IMR-90 (cell line): ENCODE measurements at regions not wholly inside any gene's neighbourhood (a gene's known extent, or its start where the extent isn't known, plus 50 kb on each side); places are given as distances from the start of the nearest gene placed in this dataset.

Source experiments
- ATAC-seq: fragments of 200-7000 bp; cut with Tn5 transposase; 2 replicates; pipeline ENCODE4 v1.9.1; 2020; ENCODE audit warnings: low read depth, mild to moderate bottlenecking, moderate library complexity
- BruUV-seq: library from RNA; stranded (reverse); fragments of 400-500 nt; replicated peaks from 2 replicates; lab custom pipeline; 2021; lab: Mats Ljungman, UMichigan
- CTCF ChIA-PET: fragments of 300-600 bp; formaldehyde crosslinking; extraction: SDS; loops from one replicate; lab custom pipeline; 2021; ENCODE audit warnings: antibody characterized with exemption; lab: Yijun Ruan, JAX
- POLR2A ChIA-PET: fragments of 300-600 bp; sonication (Branson Sonifier 250); formaldehyde crosslinking; loops from one replicate; lab custom pipeline; 2022; ENCODE audit warnings: antibody characterized with exemption; ENCODE audit not compliant: unreplicated experiment; lab: Charles Lee
- DNase-seq: peaks from one replicate; pipeline ENCODE4 v3.0.0; 2013
- H2AFZ ChIP-seq: replicated peaks from 2 replicates; pipeline ENCODE3; 2013; ENCODE audit warnings: low read length, mild to moderate bottlenecking; ENCODE audit not compliant: poor library complexity
- H2AK5ac ChIP-seq: 2 replicates; pipeline ENCODE4 v1.6.1; 2013; ENCODE audit warnings: low read depth, low read length, inconsistent platforms
- H2AK9ac ChIP-seq: replicated peaks from 2 replicates; pipeline ENCODE3; 2013; ENCODE audit warnings: mild to moderate bottlenecking, low read depth, low read length, moderate library complexity; ENCODE audit not compliant: poor library complexity
- H2BK120ac ChIP-seq: 2 replicates; pipeline ENCODE4 v1.6.1; 2013; ENCODE audit warnings: low read depth, low read length, inconsistent platforms
- H2BK15ac ChIP-seq: 3 replicates; pipeline ENCODE4 v1.6.1; 2013; ENCODE audit warnings: low read depth, low read length, inconsistent platforms
- H2BK20ac ChIP-seq: 2 replicates; pipeline ENCODE4 v1.6.1; 2013; ENCODE audit warnings: low read depth, mild to moderate bottlenecking, inconsistent platforms, low read length, moderate library complexity
- H2BK5ac ChIP-seq: 2 replicates; pipeline ENCODE4 v1.6.1; 2013; ENCODE audit warnings: mild to moderate bottlenecking, low read depth, low read length, inconsistent platforms; ENCODE audit not compliant: poor library complexity, severe bottlenecking
- H3K14ac ChIP-seq: replicated peaks from 2 replicates; pipeline ENCODE4 v1.6.1; 2013; ENCODE audit warnings: low read depth, low read length, inconsistent platforms
- H3K18ac ChIP-seq: 2 replicates; pipeline ENCODE4 v1.6.1; 2013; ENCODE audit warnings: low read depth, low read length, control low read depth
- H3K23ac ChIP-seq: 2 replicates; pipeline ENCODE4 v1.6.1; 2013; ENCODE audit warnings: low read depth, low read length, inconsistent platforms
- H3K27ac ChIP-seq: 2 replicates; pipeline ENCODE4 v1.5.1; 2013; ENCODE audit warnings: mild to moderate bottlenecking, control low read depth, low read length; ENCODE audit not compliant: insufficient read depth
- H3K27me3 ChIP-seq: 2 replicates; pipeline ENCODE4 v1.6.1; 2013; ENCODE audit warnings: low read length; ENCODE audit not compliant: control insufficient read depth, insufficient read depth
- H3K36me3 ChIP-seq: 2 replicates; pipeline ENCODE4 v1.6.1; 2013; ENCODE audit warnings: low read length, mixed read lengths; ENCODE audit not compliant: control insufficient read depth, insufficient read depth
- H3K4ac ChIP-seq: 2 replicates; pipeline ENCODE4 v1.6.1; 2013; ENCODE audit warnings: low read depth, low read length, inconsistent platforms
- H3K4me1 ChIP-seq: 2 replicates; pipeline ENCODE4 v1.6.1; 2013; ENCODE audit warnings: low read length, mixed read lengths; ENCODE audit not compliant: control insufficient read depth, insufficient read depth
- H3K4me2 ChIP-seq: 2 replicates; pipeline ENCODE4 v1.6.1; 2013; ENCODE audit warnings: low read depth, mild to moderate bottlenecking, control low read depth, low read length, moderate library complexity
- H3K4me3 ChIP-seq: 2 replicates; pipeline ENCODE4 v1.5.1; 2013; ENCODE audit warnings: low read depth, mild to moderate bottlenecking, control low read depth, low read length, moderate library complexity; ENCODE audit not compliant: insufficient read depth
- H3K56ac ChIP-seq: 2 replicates; pipeline ENCODE4 v1.6.1; 2013; ENCODE audit warnings: low read length, inconsistent platforms; ENCODE audit not compliant: insufficient read depth; ENCODE audit errors: extremely low read depth
- H3K79me1 ChIP-seq, 2 experiments: 2 replicates each; pipeline ENCODE4 v1.6.1; 2013; ENCODE audit warnings: low read length in 2 of 2, inconsistent platforms in 1 of 2, low read depth in 1 of 2
- H3K9ac ChIP-seq: 2 replicates; pipeline ENCODE4 v1.6.1; 2013; ENCODE audit warnings: low read depth, low read length, control low read depth
- H3K9me1 ChIP-seq: 2 replicates; pipeline ENCODE4 v1.6.1; 2013; ENCODE audit warnings: low read length, inconsistent platforms; ENCODE audit not compliant: insufficient read depth
- H3K9me3 ChIP-seq: 2 replicates; pipeline ENCODE4 v1.6.1; 2013; ENCODE audit warnings: low read length; ENCODE audit not compliant: control insufficient read depth, insufficient read depth
- H4K20me1 ChIP-seq: 2 replicates; pipeline ENCODE4 v1.6.1; 2013; ENCODE audit warnings: low read length, inconsistent platforms; ENCODE audit not compliant: insufficient read depth
- H4K5ac ChIP-seq: 2 replicates; pipeline ENCODE4 v1.6.1; 2013; ENCODE audit warnings: mild to moderate bottlenecking, low read depth, low read length, control low read depth
- H4K8ac ChIP-seq, 2 experiments: 2 replicates each; pipeline ENCODE4 v1.6.1; 2013; ENCODE audit warnings: low read depth in 2 of 2, low read length in 2 of 2, control low read depth in 1 of 2, inconsistent platforms in 1 of 2
- H4K91ac ChIP-seq: 2 replicates; pipeline ENCODE4 v1.6.1; 2013; ENCODE audit warnings: low read depth, low read length, inconsistent platforms; ENCODE audit not compliant: insufficient read depth
- BHLHE40 ChIP-seq: fragments of 150-350 bp; IDR thresholded peaks from 2 replicates; pipeline ENCODE4 v1.6.1; 2016; ENCODE audit warnings: mild to moderate bottlenecking, low read depth, low read length
- CEBPB ChIP-seq: IDR thresholded peaks from 2 replicates; pipeline ENCODE4 v1.6.1; 2012; ENCODE audit warnings: low read depth, low read length, improper control_type of control experiment
- CHD1 ChIP-seq: IDR thresholded peaks from 2 replicates; pipeline ENCODE4 v1.6.1; 2012; ENCODE audit warnings: low read depth, low read length, improper control_type of control experiment
- FOS ChIP-seq: fragments of 150-350 bp; IDR thresholded peaks from 2 replicates; pipeline ENCODE4 v1.6.1; 2016; ENCODE audit warnings: low read depth, low read length
- MAZ ChIP-seq: IDR thresholded peaks from 2 replicates; pipeline ENCODE4 v1.6.1; 2012; ENCODE audit warnings: low read depth, mild to moderate bottlenecking, low read length, improper control_type of control experiment, moderate library complexity, borderline replicate concordance
- NFE2L2 ChIP-seq: fragments of 150-350 bp; IDR thresholded peaks from 2 replicates; pipeline ENCODE4 v1.6.1; 2016; ENCODE audit warnings: low read depth, mild to moderate bottlenecking, low read length
- POLR2A ChIP-seq: IDR thresholded peaks from 2 replicates; pipeline ENCODE4 v1.6.1; 2012; ENCODE audit warnings: mild to moderate bottlenecking, low read depth, low read length
- RAD21 ChIP-seq: IDR thresholded peaks from 2 replicates; pipeline ENCODE4 v1.6.1; 2012; ENCODE audit warnings: low read length, improper control_type of control experiment
- SMC3 ChIP-seq: fragments of 150-350 bp; IDR thresholded peaks from 2 replicates; pipeline ENCODE4 v1.6.1; 2016; ENCODE audit warnings: low read depth, mild to moderate bottlenecking, antibody characterized with exemption, low read length, moderate library complexity
- WGBS, 2 experiments: methylation state at CpG; one replicate each; pipeline versions ENCODE4 v1.1.5 to v1.1.7; 2013; ENCODE audit warnings: missing lambda C conversion rate in 2 of 2; ENCODE audit not compliant: insufficient read length in 1 of 2; ENCODE audit errors: extremely low coverage in 2 of 2; 5-methylcytosine and 5-hydroxymethylcytosine counted together
- dilution Hi-C: fragments of 300-500 bp; cut with HindIII; formaldehyde crosslinking; loops from one replicate; pipeline ENCODE4 v1.14.3; 2018; ENCODE audit warnings: low sequenced_read_pairs; ENCODE audit not compliant: unreplicated experiment
- in situ Hi-C: fragments of 300-500 bp; cut with MboI; formaldehyde crosslinking; loops from 3 replicates; pipeline ENCODE4 v1.14.3; 2019; ENCODE audit warnings: low sequenced_read_pairs, inconsistent platforms, mixed read lengths
- intact Hi-C: fragments of 100-400 bp; cut with micrococcal nuclease; formaldehyde crosslinking; loops from 2 replicates; pipeline ENCODE4 v1.10.0; 2022
- TF ChIP-seq, protein P1 (sequence below): fragments of 150-350 bp; IDR thresholded peaks from 2 replicates; pipeline ENCODE4 v1.6.1; 2016; ENCODE audit warnings: low read depth, mild to moderate bottlenecking, low read length, moderate library complexity, borderline replicate concordance
- TF ChIP-seq, protein P2 (sequence below): fragments of 150-350 bp; IDR thresholded peaks from 2 replicates; pipeline ENCODE4 v1.6.1; 2017; ENCODE audit warnings: mild to moderate bottlenecking, antibody characterized with exemption, low read length, low read depth
- TF ChIP-seq, protein P3 (sequence below): conservative IDR thresholded peaks from 2 replicates; pipeline ENCODE4 v1.5.1; 2012; ENCODE audit warnings: mild to moderate bottlenecking, low read depth, low read length, improper control_type of control experiment

DNA sequence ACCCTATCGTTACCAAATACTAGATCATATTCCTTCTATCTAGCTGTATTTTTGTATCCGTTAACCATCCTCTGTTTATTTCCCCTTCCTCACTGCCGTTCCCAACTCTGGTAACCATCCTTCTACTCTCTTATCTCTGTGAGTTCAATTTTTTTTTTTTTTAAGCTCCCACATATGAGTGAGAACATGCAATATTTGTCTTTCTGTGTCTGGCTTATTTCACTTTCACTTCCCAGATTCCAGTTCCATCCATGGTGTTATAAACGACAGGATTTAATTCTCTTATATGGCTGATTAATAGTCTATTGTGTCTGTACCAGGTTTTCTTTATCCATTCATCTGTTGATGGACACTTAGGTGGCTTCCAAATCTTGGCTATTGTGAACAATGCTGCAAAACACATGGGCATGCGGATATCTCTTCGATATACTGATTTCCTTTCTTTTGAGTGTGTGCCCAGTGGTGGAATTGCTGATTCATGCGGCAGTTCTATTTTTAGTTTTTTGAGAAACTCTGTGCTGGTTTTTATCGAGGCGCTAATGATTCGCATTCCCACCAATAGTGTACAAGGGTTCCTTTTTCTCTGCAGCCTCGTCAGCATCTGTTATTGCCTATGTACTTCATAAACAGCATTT, 599.6 kb downstream of the TMEM114 start:
- ChIA-PET POLR2A (no interaction called here), CTCF (no interaction called here)
- Histone ChIP-seq H3K4me2 (no peak overlapping the region), H4K5ac (no peak overlapping the region), H3K56ac (no peak overlapping the region), H3K36me3 (no peaks in the 10 kb centered on the region), H4K8ac (no peak overlapping the region), H3K9ac (no peak overlapping the region), H3K14ac (no peak overlapping the region), H3K27me3 (no peaks in the 10 kb centered on the region), H3K18ac (no peak overlapping the region), H2AK9ac (no peak overlapping the region), H3K4me3 (no peak overlapping the region), H2AK5ac (no peak overlapping the region), H4K91ac (no peak overlapping the region), H2BK20ac (no peak overlapping the region), H2BK5ac (no peak overlapping the region), H3K9me3 (peaks cover 6% of the 10 kb centered on the region), H3K4ac (no peak overlapping the region), H3K79me1 (no peaks in the 10 kb centered on the region), H3K9me1 (no peaks in the 10 kb centered on the region), H3K4me1 (no peaks in the 10 kb centered on the region), H2AFZ (no peak overlapping the region), H4K20me1 (no peaks in the 10 kb centered on the region), H3K23ac (no peak overlapping the region), H2BK15ac (no peak overlapping the region), H3K27ac (no peak overlapping the region), H2BK120ac (no peak overlapping the region)
- DNase-seq, result no peak
- no CpG with 5 or more reads among the region's 11 CpGs for WGBS, 2 experiments
- no peak for ATAC-seq
- TF ChIP-seq NFE2L2 (no peak), RAD21 (no peak), CHD1 (no peak), CEBPB (no peak), SMC3 (no peak), MAZ (no peak), BHLHE40 (no peak), POLR2A (no peak), FOS (no peak)
- TF ChIP-seq, protein P1, sequence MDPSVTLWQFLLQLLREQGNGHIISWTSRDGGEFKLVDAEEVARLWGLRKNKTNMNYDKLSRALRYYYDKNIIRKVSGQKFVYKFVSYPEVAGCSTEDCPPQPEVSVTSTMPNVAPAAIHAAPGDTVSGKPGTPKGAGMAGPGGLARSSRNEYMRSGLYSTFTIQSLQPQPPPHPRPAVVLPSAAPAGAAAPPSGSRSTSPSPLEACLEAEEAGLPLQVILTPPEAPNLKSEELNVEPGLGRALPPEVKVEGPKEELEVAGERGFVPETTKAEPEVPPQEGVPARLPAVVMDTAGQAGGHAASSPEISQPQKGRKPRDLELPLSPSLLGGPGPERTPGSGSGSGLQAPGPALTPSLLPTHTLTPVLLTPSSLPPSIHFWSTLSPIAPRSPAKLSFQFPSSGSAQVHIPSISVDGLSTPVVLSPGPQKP, result no peak
- TF ChIP-seq, protein P2, sequence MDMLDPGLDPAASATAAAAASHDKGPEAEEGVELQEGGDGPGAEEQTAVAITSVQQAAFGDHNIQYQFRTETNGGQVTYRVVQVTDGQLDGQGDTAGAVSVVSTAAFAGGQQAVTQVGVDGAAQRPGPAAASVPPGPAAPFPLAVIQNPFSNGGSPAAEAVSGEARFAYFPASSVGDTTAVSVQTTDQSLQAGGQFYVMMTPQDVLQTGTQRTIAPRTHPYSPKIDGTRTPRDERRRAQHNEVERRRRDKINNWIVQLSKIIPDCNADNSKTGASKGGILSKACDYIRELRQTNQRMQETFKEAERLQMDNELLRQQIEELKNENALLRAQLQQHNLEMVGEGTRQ, result no peak
- TF ChIP-seq, protein P3, sequence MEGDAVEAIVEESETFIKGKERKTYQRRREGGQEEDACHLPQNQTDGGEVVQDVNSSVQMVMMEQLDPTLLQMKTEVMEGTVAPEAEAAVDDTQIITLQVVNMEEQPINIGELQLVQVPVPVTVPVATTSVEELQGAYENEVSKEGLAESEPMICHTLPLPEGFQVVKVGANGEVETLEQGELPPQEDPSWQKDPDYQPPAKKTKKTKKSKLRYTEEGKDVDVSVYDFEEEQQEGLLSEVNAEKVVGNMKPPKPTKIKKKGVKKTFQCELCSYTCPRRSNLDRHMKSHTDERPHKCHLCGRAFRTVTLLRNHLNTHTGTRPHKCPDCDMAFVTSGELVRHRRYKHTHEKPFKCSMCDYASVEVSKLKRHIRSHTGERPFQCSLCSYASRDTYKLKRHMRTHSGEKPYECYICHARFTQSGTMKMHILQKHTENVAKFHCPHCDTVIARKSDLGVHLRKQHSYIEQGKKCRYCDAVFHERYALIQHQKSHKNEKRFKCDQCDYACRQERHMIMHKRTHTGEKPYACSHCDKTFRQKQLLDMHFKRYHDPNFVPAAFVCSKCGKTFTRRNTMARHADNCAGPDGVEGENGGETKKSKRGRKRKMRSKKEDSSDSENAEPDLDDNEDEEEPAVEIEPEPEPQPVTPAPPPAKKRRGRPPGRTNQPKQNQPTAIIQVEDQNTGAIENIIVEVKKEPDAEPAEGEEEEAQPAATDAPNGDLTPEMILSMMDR, result no peak
- no TSS peak for BruUV-seq
- dilution Hi-C loops (no loop called here), in situ Hi-C loops (no loop called here), intact Hi-C loops (no loop called here)
